ENCODE measurements at regions not wholly inside any gene's neighbourhood (a gene's known extent, or its start where the extent isn't known, plus 50 kb on each side); places are given as distances from the start of the nearest gene placed in this dataset.
"Not testable (repeated sequence)": the region's sequence is repeated elsewhere in the genome, so short reads cannot be mapped to it uniquely, and the experiment has no call there.

- DNase-seq (no peak), ATAC-seq (no peak)
Observed at GRCh38 chr5:112112346-112112745, 306.7 kb downstream of the EPB41L4A start.

GRCh38 chr5:112109331-112110007 is 309.6 kb downstream of the EPB41L4A start:
- ATAC-seq (no peak), DNase-seq (no peak)

- DNase-seq, result no peak
- no peak for ATAC-seq
Observed at GRCh38 chr5:112106878-112107277, 312.2 kb downstream of the EPB41L4A start.

- DNase-seq (no peak), ATAC-seq (no peak)
Observed at GRCh38 chr5:112097768-112098167, 321.3 kb downstream of the EPB41L4A start.

GRCh38 chr5:112087222-112087621 is 330.2 kb upstream of the NREP start:
- ATAC-seq (no peak), DNase-seq (no peak)

GRCh38 chr5:112086740-112087139 is 329.7 kb upstream of the NREP start:
- ATAC-seq (no peak), DNase-seq (no peak)

GRCh38 chr5:112084149-112084548 is 327.2 kb upstream of the NREP start:
- ATAC-seq (no peak), DNase-seq (no peak)

GRCh38 chr5:112083623-112084022 is 326.6 kb upstream of the NREP start:
- no peak for DNase-seq
- ATAC-seq, result no peak

GRCh38 chr5:112077180-112077579 is 320.2 kb upstream of the NREP start:
- DNase-seq, result no peak
- ATAC-seq, result no peak

- DNase-seq (no peak), ATAC-seq (no peak)
Observed at GRCh38 chr5:112070022-112070421, 313.0 kb upstream of the NREP start.

- ATAC-seq, result no peak
- DNase-seq, result no peak
Observed at GRCh38 chr5:112069329-112069728, 312.3 kb upstream of the NREP start.

- DNase-seq (no peak), ATAC-seq (no peak)
Observed at GRCh38 chr5:112068593-112068992, 311.6 kb upstream of the NREP start.

GRCh38 chr5:112065781-112066180 is 308.8 kb upstream of the NREP start:
- ATAC-seq, result no peak

GRCh38 chr5:112064956-112065355 is 308.0 kb upstream of the NREP start:
- DNase-seq, result no peak

More at GRCh38 chr5:112065781-112066180, 308.8 kb upstream of the NREP start:
- no peak for DNase-seq

GRCh38 chr5:112064271-112064701 is 307.3 kb upstream of the NREP start:
- DNase-seq, result no peak
- no peak for ATAC-seq

More at GRCh38 chr5:112064956-112065355, 308.0 kb upstream of the NREP start:
- ATAC-seq, result no peak

- ATAC-seq (no peak), DNase-seq (no peak)
Observed at GRCh38 chr5:112063856-112064255, 306.9 kb upstream of the NREP start.

- DNase-seq (no peak), ATAC-seq (no peak)
Observed at GRCh38 chr5:112063191-112063590, 306.2 kb upstream of the NREP start.

- DNase-seq, result no peak
- no peak for ATAC-seq
Observed at GRCh38 chr5:112062181-112062580, 305.2 kb upstream of the NREP start.

GRCh38 chr5:112061666-112062065 is 304.7 kb upstream of the NREP start:
- ATAC-seq, result no peak
- DNase-seq, result no peak

GRCh38 chr5:112059579-112060135 is 302.7 kb upstream of the NREP start:
- ATAC-seq (no peak), DNase-seq (no peak)

GRCh38 chr5:112049738-112050137 is 292.7 kb upstream of the NREP start:
- no peak for ATAC-seq
- DNase-seq, result no peak

- ATAC-seq, result no peak
- no peak for DNase-seq
Observed at GRCh38 chr5:112036206-112036605, 279.2 kb upstream of the NREP start.

- DNase-seq (no peak), ATAC-seq (no peak)
Observed at GRCh38 chr5:112034421-112034979, 277.5 kb upstream of the NREP start.

- not testable (repeated sequence) for DNase-seq, ATAC-seq
Observed at GRCh38 chr5:112026879-112027278, 269.9 kb upstream of the NREP start.

Data from stimulated activated naive CD8-positive, alpha-beta T cell treated with anti-CD3 and anti-CD28 coated beads, Interleukin-15, Interleukin-2, amounts not matched to agents 100 U/mL and 50 U/mL, for 24 hours (primary cell).